Glutamatergic neuron (in vitro differentiated cells): ENCODE measurements at regions not wholly inside any gene's neighbourhood (a gene's known extent, or its start where the extent isn't known, plus 50 kb on each side); places are given as distances from the start of the nearest gene placed in this dataset.
"Not testable (repeated sequence)": the region's sequence is repeated elsewhere in the genome, so short reads cannot be mapped to it uniquely, and the experiment has no call there.

Experiments
- DNase-seq: peaks from one replicate; pipeline ENCODE4 v3.0.0; 2022
- H3K27ac Mint-ChIP-seq: one replicate; pipeline ENCODE4 v1.8.0; 2020; ENCODE audit warnings: mild to moderate bottlenecking, mixed read lengths, inconsistent platforms; ENCODE audit not compliant: unreplicated experiment
- H3K27me3 Mint-ChIP-seq: one replicate; pipeline ENCODE4 v1.8.0; 2020; ENCODE audit warnings: mild to moderate bottlenecking, moderate library complexity, mixed read lengths, inconsistent platforms; ENCODE audit not compliant: unreplicated experiment
- H3K36me3 Mint-ChIP-seq: one replicate; pipeline ENCODE4 v1.8.0; 2020; ENCODE audit warnings: mild to moderate bottlenecking, mixed read lengths, inconsistent platforms; ENCODE audit not compliant: unreplicated experiment
- H3K4me1 Mint-ChIP-seq: one replicate; pipeline ENCODE4 v1.8.0; 2020; ENCODE audit warnings: mild to moderate bottlenecking, low read depth, mixed read lengths, inconsistent platforms; ENCODE audit not compliant: unreplicated experiment
- H3K4me3 Mint-ChIP-seq: one replicate; pipeline ENCODE4 v1.8.0; 2020; ENCODE audit warnings: mild to moderate bottlenecking, mixed read lengths, inconsistent platforms; ENCODE audit not compliant: unreplicated experiment
- H3K9me3 Mint-ChIP-seq: one replicate; pipeline ENCODE4 v1.8.0; 2020; ENCODE audit warnings: mild to moderate bottlenecking, moderate library complexity, mixed read lengths, inconsistent platforms; ENCODE audit not compliant: unreplicated experiment
- CTCF ChIP-seq: fragments of 200-600 bp; sonication (generic); IDR thresholded peaks from one replicate; pipeline ENCODE4 v1.5.0; 2021; ENCODE audit not compliant: partially characterized antibody, unreplicated experiment

DNA sequence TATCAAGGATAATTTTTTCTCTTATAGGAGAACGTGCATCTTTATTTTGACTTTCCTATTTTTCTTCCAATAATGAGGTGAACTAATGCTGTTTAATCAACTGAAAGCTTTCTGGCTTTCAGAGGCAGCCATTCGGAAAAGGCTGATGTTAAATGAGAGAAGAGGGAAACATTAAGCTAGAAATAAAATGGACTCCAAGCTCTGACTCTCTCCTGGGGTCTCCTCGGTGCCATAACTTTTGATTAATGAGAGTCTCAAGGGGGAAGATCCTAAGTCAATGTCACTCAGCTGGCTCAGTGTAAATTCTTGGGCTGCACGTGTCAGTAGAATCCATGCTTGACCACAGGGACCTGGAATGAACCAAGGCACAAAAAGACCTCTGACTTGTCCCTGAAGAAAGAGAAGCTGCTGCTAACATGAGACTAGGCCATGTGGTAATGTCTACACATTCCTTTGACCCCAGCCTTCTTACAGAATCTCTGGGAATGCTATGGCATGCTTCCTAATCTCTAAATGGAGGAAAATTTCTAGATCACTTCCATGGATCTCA, 152.2 kb upstream of the RFC3 start:
- no peak overlapping the region for H3K27ac Mint-ChIP-seq
- peaks cover 2% of the 10 kb centered on the region for H3K27me3 Mint-ChIP-seq
- no peak for DNase-seq
- no peak for TF ChIP-seq CTCF
- peaks cover 6% of the 10 kb centered on the region for H3K4me1 Mint-ChIP-seq
- no peaks in the 10 kb centered on the region for H3K36me3 Mint-ChIP-seq
- H3K9me3 Mint-ChIP-seq = no peaks in the 10 kb centered on the region
- no peak overlapping the region for H3K4me3 Mint-ChIP-seq

GRCh38 chr13:33671560-33671959, 146.4 kb upstream of the RFC3 start:
- peaks cover 2% of the 10 kb centered on the region for H3K27me3 Mint-ChIP-seq
- no peak overlapping the region for H3K27ac Mint-ChIP-seq
- no peaks in the 10 kb centered on the region for H3K36me3 Mint-ChIP-seq
- no peak for DNase-seq
- no peak overlapping the region for H3K4me3 Mint-ChIP-seq
- H3K4me1 Mint-ChIP-seq = peaks cover 6% of the 10 kb centered on the region
- no peaks in the 10 kb centered on the region for H3K9me3 Mint-ChIP-seq
- no peak for TF ChIP-seq CTCF

DNA sequence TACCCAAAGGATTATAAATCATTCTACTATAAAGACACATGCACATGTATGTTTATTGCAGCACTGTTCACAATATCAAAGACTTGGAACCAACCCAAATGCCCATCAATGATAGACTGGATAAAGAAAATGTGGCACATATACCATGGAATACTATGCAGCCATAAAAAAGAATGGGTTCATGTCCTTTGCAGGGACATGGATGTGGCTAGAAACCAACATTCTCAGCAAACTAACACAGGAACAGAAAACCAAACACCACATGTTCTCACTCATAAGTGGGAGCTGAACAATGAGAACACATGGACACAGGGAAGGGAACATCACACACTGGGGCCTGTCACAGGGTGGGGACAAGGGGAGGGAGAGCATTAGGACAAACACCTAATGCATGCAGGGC, 145.9 kb upstream of the RFC3 start:
- H3K27ac Mint-ChIP-seq, H3K27me3 Mint-ChIP-seq, H3K9me3 Mint-ChIP-seq, H3K4me1 Mint-ChIP-seq, H3K4me3 Mint-ChIP-seq, H3K36me3 Mint-ChIP-seq, DNase-seq: not testable (repeated sequence)

DNA sequence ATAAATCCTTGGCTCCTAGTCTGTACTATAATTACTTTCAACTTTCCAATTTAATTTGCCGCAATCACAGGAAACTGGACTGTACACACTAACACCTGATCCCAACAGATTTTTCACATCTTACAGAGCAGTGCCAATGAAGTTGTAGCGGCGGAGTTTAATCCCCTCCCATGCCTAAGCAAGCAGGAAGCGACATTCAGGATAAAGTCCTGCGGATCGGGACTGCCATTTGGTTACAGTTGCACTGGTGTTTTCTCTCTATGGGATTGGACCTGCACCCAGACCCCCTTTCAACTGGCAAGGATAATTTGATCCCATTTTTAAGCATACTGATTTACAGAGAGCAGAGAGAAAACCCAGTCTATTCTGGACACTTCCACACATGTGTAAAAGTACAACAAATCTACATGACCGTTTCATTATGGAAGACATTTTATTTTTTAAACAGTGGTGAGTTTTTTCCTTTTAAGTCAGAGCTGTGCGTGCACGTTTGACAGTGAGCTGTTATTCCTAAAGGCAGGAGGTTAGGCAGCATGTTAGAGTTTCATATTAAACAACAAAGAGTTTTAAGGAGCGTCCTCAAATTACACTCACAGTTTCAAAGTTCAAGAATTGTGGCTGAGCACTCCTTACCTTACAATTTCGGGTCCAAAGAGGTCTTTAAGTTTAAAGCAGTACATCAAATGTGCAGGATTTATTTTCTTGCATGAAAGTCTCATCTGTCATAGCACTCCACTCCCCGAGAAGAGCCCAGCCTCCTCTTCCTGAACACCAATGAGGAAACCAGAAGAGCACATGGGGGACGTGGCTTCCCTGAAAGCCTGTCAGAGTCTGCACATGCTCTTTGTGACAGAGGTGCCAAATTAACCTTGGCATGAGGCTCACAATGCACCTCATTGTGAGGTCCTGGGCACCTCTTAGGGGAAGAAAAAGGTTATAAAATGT, 141.6 kb upstream of the RFC3 start:
- Mint-ChIP-seq H3K27ac (no peak overlapping the region), H3K27me3 (no peaks in the 10 kb centered on the region), H3K9me3 (no peaks in the 10 kb centered on the region), H3K4me1 (peaks cover 6% of the 10 kb centered on the region), H3K36me3 (no peaks in the 10 kb centered on the region), H3K4me3 (no peak overlapping the region)
- DNase-seq = no peak
- TF ChIP-seq CTCF = no peak

DNA sequence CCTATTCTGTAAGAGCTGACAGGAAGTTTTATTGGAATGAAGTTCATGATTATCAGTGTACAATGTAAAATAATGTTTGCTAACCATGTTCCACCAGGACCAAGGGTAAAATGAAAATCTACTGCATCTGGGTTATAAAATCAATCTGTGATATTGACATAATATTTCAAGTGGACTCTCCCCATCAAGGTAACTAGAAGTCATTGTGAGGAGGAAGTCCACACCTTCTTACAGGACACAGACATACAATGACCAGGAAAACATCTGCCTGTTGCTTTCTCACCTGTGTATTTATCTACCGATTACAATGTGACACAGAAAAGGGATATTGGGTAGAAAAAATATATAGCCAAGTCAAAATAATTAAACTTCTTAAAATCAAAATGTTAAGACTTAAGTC, 140.7 kb upstream of the RFC3 start:
- no peaks in the 10 kb centered on the region for H3K9me3 Mint-ChIP-seq
- no peaks in the 10 kb centered on the region for H3K27me3 Mint-ChIP-seq
- TF ChIP-seq CTCF = no peak
- no peaks in the 10 kb centered on the region for H3K36me3 Mint-ChIP-seq
- no peak overlapping the region for H3K27ac Mint-ChIP-seq
- H3K4me3 Mint-ChIP-seq = no peak overlapping the region
- no peak for DNase-seq
- peaks cover 6% of the 10 kb centered on the region for H3K4me1 Mint-ChIP-seq
